ENCODE measurements at regions not wholly inside any gene's neighbourhood (a gene's known extent, or its start where the extent isn't known, plus 50 kb on each side); places are given as distances from the start of the nearest gene placed in this dataset.

DNA sequence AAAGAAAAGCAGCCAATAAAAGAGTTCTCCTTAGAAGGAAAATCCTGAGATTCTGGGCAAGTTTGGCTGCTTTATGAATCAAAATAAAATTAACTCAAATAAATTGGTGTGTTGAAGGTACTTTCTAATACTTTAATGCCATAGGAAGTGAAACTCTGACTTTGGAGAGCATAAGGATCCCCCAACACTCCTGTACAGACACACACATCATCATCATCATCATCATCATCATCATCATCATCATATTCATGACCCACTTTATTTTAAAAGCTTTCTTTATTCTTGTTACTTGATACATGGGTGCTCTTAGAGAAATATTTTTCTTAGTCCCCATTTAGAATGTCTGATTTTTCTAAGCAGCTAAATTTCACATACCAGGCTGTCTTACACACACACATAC, 283.1 kb upstream of the CYRIA start:
- TF ChIP-seq, protein P1, sequence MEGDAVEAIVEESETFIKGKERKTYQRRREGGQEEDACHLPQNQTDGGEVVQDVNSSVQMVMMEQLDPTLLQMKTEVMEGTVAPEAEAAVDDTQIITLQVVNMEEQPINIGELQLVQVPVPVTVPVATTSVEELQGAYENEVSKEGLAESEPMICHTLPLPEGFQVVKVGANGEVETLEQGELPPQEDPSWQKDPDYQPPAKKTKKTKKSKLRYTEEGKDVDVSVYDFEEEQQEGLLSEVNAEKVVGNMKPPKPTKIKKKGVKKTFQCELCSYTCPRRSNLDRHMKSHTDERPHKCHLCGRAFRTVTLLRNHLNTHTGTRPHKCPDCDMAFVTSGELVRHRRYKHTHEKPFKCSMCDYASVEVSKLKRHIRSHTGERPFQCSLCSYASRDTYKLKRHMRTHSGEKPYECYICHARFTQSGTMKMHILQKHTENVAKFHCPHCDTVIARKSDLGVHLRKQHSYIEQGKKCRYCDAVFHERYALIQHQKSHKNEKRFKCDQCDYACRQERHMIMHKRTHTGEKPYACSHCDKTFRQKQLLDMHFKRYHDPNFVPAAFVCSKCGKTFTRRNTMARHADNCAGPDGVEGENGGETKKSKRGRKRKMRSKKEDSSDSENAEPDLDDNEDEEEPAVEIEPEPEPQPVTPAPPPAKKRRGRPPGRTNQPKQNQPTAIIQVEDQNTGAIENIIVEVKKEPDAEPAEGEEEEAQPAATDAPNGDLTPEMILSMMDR (IDR thresholded peaks at IDR 0.05; ENCODE audit: extremely low read depth, missing control alignments) = no peak

DNA sequence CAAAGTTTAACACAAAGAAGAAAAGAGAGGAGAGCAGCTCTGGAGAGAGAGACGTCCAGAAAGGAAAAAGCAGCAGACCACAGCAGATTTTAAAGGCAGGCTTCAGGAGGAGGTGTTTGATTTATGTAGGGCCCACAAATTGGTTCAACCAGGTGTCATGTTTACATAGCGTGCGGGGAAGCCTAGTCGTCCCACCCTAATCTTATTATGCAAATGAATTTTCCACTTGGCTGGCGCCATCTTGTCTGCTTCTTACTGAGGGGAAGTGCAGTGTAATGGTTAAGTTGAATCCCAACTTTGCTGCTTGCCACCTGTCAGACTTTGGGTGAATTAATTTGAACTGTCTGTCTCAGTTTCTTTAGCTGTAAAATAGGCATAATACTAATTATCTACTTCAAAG, 282.4 kb upstream of the CYRIA start:
- no peak for DNase-seq (ENCODE audit: low spot score)
- TF ChIP-seq, protein P1 (IDR thresholded peaks at IDR 0.05; ENCODE audit: extremely low read depth, missing control alignments) = no peak

More for the DNA sequence above, 283.1 kb upstream of the CYRIA start:
- no peak for DNase-seq (ENCODE audit: low spot score)

DNA sequence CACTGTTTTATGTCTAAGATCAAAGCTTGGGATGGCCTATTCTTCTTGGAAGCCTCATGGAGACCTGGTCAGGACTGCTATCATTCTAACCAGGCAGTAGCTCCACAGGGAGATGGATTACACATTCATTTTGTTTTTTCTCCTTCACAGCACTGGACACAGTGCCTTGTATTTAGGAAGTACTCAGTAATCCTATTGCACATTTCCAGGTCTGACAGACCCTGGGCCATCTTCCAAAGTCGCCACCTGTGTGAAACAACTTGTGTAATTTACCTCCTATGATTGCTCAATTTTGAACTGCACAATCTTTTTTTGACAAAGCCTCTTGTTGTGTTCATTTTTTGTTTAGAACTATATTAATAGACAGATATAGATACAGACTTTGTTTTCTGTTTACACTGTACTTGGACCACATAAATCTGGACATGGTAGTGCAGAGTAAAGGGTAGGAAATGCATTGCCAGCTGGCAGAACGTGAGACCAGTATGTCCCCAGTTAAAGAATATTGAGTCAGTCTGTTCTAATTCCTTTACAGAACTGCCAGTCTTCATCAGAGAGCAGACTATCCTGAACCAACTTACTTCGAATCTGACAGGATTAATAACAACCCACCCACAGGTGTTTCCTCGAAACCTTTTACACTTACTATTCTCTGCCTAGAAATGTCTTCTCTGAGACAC, 277.8 kb upstream of the CYRIA start:
- DNase-seq (ENCODE audit: low spot score) = no peak
- TF ChIP-seq, protein P1 (IDR thresholded peaks at IDR 0.05; ENCODE audit: extremely low read depth, missing control alignments) = no peak

DNA sequence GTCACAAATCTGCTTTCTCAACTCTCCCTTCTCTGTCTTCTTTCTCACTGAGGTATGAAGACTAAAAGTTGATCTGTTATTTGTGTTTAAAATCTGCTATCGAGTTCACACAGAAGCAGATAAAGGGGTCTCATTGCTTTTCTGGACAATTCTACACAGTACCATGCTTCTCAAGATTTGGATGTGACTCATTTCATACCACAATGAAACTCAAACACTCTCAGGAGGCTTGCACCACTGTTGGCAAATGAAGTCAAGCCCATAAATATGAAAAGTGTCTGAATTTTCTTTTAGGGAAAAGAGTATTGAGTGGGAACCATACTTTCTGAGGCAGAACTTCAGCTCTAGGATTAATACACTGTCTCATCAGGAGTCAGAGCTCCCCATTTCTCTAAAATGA, 274.6 kb upstream of the CYRIA start:
- TF ChIP-seq, protein P1 (IDR thresholded peaks at IDR 0.05; ENCODE audit: extremely low read depth, missing control alignments) = no peak
- no peak for DNase-seq (ENCODE audit: low spot score)

DNA sequence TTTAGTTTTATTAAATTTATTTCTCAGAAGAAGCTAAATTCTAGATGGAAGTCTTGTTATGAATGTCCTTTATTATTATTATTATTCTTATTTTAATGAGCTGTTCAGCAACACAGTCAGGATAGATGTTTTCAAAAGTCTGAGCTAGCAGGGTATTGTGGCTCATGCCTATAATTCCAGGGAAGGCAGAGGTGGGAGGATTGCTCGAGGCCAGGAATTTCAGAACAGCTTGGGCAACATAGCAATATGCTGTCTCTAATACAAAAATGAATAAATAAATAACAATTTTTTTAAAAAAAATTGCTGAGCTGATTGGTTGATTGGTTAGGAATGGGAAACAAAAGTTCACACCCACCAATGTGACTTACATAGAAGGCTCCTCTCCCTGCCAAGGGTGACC, 274.1 kb upstream of the CYRIA start:
- TF ChIP-seq, protein P1 (IDR thresholded peaks at IDR 0.05; ENCODE audit: extremely low read depth, missing control alignments) = no peak
- no peak for DNase-seq (ENCODE audit: low spot score)

DNA sequence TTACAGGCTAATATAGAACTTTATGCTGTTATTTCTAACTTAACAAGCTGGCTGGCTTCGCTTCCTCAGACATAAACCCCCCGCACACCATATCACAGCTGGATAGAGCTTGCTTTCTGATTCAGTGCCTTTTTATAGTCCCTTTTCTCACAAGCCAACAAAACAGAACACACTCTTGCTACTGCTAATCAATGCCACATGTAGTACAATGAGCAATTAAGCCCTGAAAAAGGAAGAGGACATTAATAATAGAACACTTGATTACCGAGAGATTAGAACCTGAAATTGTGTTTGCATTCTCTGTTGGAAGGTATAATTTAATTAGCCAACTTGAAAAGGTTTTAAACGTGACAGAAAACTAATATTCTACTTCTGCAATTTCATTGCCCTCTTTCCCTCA, 267.7 kb upstream of the CYRIA start:
- TF ChIP-seq, protein P1 (IDR thresholded peaks at IDR 0.05; ENCODE audit: extremely low read depth, missing control alignments) = no peak
- no peak for DNase-seq (ENCODE audit: low spot score)

DNA sequence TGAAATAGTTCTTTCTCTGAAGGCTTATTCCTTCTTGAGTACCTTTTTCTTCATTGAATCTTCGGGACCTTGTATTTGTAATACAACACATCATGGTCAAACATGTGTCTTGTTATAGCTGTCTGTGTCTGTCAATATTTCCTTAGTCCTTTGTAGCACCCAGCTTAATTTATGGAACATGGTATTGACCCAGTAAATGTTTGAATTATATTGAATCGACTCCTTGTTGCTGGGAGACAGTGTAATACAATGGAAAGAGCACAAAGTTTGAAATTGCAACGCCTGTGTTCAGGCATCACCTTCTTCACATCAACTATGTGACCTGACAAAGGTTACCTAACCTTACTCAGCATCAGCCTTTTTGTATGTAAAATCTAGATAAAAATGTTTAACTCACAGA, 267.2 kb upstream of the CYRIA start:
- no peak for DNase-seq (ENCODE audit: low spot score)
- TF ChIP-seq, protein P1 (IDR thresholded peaks at IDR 0.05; ENCODE audit: extremely low read depth, missing control alignments) = no peak

All from GM20000 (cell line).